PC-9 (cell line): ENCODE measurements at regions not wholly inside any gene's neighbourhood (a gene's known extent, or its start where the extent isn't known, plus 50 kb on each side); places are given as distances from the start of the nearest gene placed in this dataset.

Experiments used
- CTCF ChIP-seq: fragments of 200-600 bp; sonication (generic); conservative IDR thresholded peaks from 2 replicates; pipeline ENCODE4 v1.6.1; 2017; ENCODE audit warnings: mixed run types, antibody characterized with exemption, mild to moderate bottlenecking, moderate library complexity
- EZH2 ChIP-seq: fragments of 200-600 bp; sonication (generic); IDR thresholded peaks from 2 replicates; pipeline ENCODE4 v1.8.0; 2017; ENCODE audit warnings: antibody characterized with exemption, low read depth

DNA sequence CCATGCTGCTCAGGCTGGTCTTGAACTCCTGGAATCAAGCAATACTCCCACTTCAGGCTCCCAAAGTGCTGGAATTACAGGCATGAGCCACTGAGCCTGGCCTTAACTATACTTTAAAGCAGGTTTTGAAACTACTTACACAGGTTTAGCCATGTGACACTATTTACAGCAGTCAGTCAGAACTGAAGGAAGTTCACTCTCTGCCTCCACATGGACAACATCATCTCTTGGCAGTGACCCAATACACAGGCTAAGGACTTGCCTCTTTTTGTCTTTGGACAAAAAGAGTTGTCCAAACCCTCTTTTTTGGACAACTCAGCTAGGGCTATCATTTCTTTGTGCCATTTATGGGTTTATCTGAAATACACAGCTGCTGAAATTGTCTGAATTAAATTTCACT is 89.0 kb upstream of the CLDN10 start:
- TF ChIP-seq CTCF (no peak), EZH2 (no peak)
